Body of pancreas (tissue), 4 donors: ENCODE measurements at regions not wholly inside any gene's neighbourhood (a gene's known extent, or its start where the extent isn't known, plus 50 kb on each side); places are given as distances from the start of the nearest gene placed in this dataset.

Experiments
- ATAC-seq: fragments of 150-250 bp; one replicate; pipeline ENCODE4 v1.9.1; 2016
- DNase-seq, 4 donors: peaks; one replicate each; pipeline ENCODE4 v3.0.0-alpha.2; 2019
- H3K27ac ChIP-seq, 4 donors: fragments of 200-600 bp; sonication (generic); 1 replicate in 3 of 4; 2 replicates in 1 of 4; pipeline versions ENCODE4 v1.5.1 to v1.6.1; 2016 to 2019; ENCODE audit warnings: mild to moderate bottlenecking in 1 of 4, mixed read lengths in 1 of 4, moderate library complexity in 1 of 4
- H3K27me3 ChIP-seq, 2 donors: fragments of 200-600 bp; sonication (generic); one replicate each; pipeline ENCODE4 v1.6.0; 2016; ENCODE audit warnings: mild to moderate bottlenecking in 1 of 2
- H3K36me3 ChIP-seq, 2 donors: fragments of 200-600 bp; sonication (generic); replicated peaks in 1 of 2; 2 replicates each; pipeline ENCODE4 v1.5.1; 2016; ENCODE audit warnings: low read depth in 2 of 2; ENCODE audit not compliant: insufficient read depth in 1 of 2
- H3K4me1 ChIP-seq: fragments of 200-600 bp; sonication (generic); one replicate; pipeline ENCODE4 v1.6.0; 2016
- H3K4me3 ChIP-seq, 2 donors: fragments of 200-600 bp; sonication (generic); 1 replicate in 1 of 2; 2 replicates in 1 of 2; pipeline ENCODE4 v1.5.1; 2016 to 2019
- H3K9me3 ChIP-seq, 3 donors: fragments of 200-600 bp; sonication (generic); 1 replicate in 2 of 3; 2 replicates in 1 of 3; pipeline ENCODE4 v1.5.1; 2016
- POLR2A ChIP-seq, 3 donors: fragments of 450-650 bp; IDR thresholded peaks; one replicate each; pipeline ENCODE4 v1.6.1; 2016; ENCODE audit warnings: antibody characterized with exemption in 3 of 3, mild to moderate bottlenecking in 2 of 3
- WGBS, 2 donors: methylation state at CpG; one replicate each; pipeline ENCODE4 v1.1.5; 2017; 5-methylcytosine and 5-hydroxymethylcytosine counted together
- intact Hi-C: fragments of 100-400 bp; cut with DNase I; formaldehyde crosslinking; loops from one replicate; pipeline ENCODE4 v1.15.1; 2023
- TF ChIP-seq, protein P1 (sequence below), 7 experiments: fragments of 450-650 bp in 4 of 7; fragments of 200-600 bp in 3 of 7; sonication (generic) in 3 of 7; IDR thresholded peaks; one replicate each; pipeline ENCODE4 v1.5.1; 2016 to 2019; ENCODE audit warnings: antibody characterized with exemption in 7 of 7

DNA sequence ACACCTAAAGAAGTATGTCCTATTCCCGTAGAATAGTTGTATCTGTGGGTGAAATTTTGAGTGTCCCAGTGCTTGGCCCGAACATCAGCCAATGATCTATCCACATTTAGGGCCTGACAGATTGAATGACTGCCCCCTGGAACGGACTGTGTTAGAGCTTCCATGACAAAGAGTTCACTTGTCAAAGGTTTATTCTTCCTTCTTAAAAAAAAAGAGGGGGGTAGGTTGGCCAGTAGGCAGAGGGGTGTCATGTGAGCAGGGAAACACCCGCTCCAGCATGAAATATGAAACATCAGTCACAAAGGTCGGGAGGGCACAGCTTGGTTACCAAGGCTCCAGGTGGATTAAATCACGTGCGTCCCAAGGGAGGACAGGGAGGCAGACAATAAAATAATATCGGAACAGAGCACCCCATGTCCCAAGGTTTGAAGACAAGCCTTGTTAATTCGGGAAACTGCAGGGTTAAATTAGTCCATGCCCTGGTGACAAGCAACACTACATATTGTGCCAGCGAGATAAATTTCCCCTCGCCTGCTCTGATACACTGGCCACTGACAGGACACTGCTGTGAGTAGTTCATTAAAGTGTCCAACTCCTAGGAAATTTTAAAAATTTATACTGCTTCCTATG lies 401.2 kb downstream of the IRX1 start:
- DNase-seq (no peak), ATAC-seq (no peak)
- intact Hi-C loops: no loop called here
- H3K27me3 ChIP-seq: no peaks in the 10 kb centered on the region
- WGBS, 2 donors: 39 to 45% methylated on average over 11 of the region's 11 CpGs
- H3K9me3 ChIP-seq: peaks cover 0 to 3% (median 0%) of the 10 kb centered on the region in 3 donors
- H3K27ac ChIP-seq: no peak overlapping the region
- H3K4me1 ChIP-seq: no peaks in the 10 kb centered on the region
- H3K4me3 ChIP-seq: no peak overlapping the region
- no peaks in the 10 kb centered on the region for H3K36me3 ChIP-seq
- TF ChIP-seq POLR2A (IDR thresholded peaks at IDR 0.05): no peak
- TF ChIP-seq, protein P1, sequence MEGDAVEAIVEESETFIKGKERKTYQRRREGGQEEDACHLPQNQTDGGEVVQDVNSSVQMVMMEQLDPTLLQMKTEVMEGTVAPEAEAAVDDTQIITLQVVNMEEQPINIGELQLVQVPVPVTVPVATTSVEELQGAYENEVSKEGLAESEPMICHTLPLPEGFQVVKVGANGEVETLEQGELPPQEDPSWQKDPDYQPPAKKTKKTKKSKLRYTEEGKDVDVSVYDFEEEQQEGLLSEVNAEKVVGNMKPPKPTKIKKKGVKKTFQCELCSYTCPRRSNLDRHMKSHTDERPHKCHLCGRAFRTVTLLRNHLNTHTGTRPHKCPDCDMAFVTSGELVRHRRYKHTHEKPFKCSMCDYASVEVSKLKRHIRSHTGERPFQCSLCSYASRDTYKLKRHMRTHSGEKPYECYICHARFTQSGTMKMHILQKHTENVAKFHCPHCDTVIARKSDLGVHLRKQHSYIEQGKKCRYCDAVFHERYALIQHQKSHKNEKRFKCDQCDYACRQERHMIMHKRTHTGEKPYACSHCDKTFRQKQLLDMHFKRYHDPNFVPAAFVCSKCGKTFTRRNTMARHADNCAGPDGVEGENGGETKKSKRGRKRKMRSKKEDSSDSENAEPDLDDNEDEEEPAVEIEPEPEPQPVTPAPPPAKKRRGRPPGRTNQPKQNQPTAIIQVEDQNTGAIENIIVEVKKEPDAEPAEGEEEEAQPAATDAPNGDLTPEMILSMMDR (IDR thresholded peaks at IDR 0.05): no peak

GRCh38 chr5:3997670-3998069 lies 402.0 kb downstream of the IRX1 start:
- H3K27ac ChIP-seq: no peak overlapping the region
- DNase-seq (no peak), ATAC-seq (no peak)
- no peaks in the 10 kb centered on the region for H3K4me1 ChIP-seq
- no peaks in the 10 kb centered on the region for H3K27me3 ChIP-seq
- no peak overlapping the region for H3K4me3 ChIP-seq
- whole genome bisulfite sequencing, 2 donors: 65 to 76% methylated on average over 4 of the region's 4 CpGs
- H3K9me3 ChIP-seq: no peaks in the 10 kb centered on the region
- TF ChIP-seq POLR2A (IDR thresholded peaks at IDR 0.05): no peak
- TF ChIP-seq, protein P1 (IDR thresholded peaks at IDR 0.05): no peak
- intact Hi-C loops: no loop called here
- H3K36me3 ChIP-seq: no peaks in the 10 kb centered on the region

DNA sequence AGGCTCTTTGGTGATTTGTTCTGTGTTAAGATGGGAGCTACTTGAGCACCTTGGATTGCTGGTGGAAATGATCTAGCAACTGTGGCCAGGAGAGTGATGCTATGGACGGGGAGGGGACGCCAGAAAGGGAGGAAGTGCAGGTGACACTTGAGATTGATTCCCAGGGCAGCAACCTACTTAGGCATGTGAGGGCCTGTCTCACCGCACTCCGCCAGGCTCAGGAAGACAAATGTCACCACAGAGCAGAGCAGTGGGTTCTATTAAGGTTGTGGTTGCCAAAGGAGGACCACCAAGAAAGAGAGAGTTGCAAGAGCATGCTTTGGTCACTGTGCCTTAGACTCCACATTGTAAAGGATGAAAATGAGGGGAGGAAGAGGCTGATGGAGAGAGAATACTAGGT lies 404.3 kb downstream of the IRX1 start:
- Histone ChIP-seq H3K36me3 (no peaks in the 10 kb centered on the region), H3K4me3 (no peak overlapping the region), H3K27me3 (no peaks in the 10 kb centered on the region), H3K9me3 (no peaks in the 10 kb centered on the region), H3K4me1 (no peaks in the 10 kb centered on the region), H3K27ac (no peak overlapping the region)
- intact Hi-C loops: no loop called here
- WGBS, 2 donors: 35 to 51% methylated on average over 4 of the region's 4 CpGs
- DNase-seq: no peak
- TF ChIP-seq POLR2A (IDR thresholded peaks at IDR 0.05): no peak
- TF ChIP-seq, protein P1 (IDR thresholded peaks at IDR 0.05): no peak
- no peak for ATAC-seq

DNA sequence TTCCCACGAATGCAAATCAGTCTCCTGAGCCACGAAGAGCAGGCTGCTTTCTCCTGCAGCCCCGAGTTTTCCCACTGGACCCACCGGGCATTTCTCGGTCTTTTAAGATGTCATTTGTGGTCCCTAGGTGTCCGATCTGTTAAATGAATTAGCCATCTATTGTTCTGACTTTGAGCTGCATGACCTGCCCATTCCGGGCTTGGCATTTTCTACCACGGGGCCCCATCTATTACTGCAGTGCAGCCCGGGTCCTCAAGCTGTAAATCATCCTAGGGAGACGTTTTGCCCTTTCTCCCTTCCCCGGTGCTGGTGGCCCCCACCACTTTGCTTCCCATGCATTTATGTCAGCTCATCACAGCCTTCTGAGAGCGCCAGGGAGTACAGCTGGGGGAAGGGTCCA lies 405.4 kb downstream of the IRX1 start:
- H3K4me3 ChIP-seq: no peak overlapping the region
- no peaks in the 10 kb centered on the region for H3K9me3 ChIP-seq
- 39 to 40% methylated on average over 12 of the region's 12 CpGs for WGBS, 2 donors
- H3K27ac ChIP-seq: no peak overlapping the region
- no peaks in the 10 kb centered on the region for H3K4me1 ChIP-seq
- DNase-seq (no peak), ATAC-seq (no peak)
- intact Hi-C loops: no loop called here
- TF ChIP-seq, protein P1 (IDR thresholded peaks at IDR 0.05): no peak
- TF ChIP-seq POLR2A (IDR thresholded peaks at IDR 0.05): no peak
- H3K36me3 ChIP-seq: no peaks in the 10 kb centered on the region
- no peaks in the 10 kb centered on the region for H3K27me3 ChIP-seq
